ENCODE measurements at regions not wholly inside any gene's neighbourhood (a gene's known extent, or its start where the extent isn't known, plus 50 kb on each side); places are given as distances from the start of the nearest gene placed in this dataset.

GRCh38 chr12:125544960-125545359 is 479.7 kb downstream of the AACS start (continued):
- TF ChIP-seq ZNF281 (CRISPR knock-in tag; IDR thresholded peaks at IDR 0.05): no peak

- CTCF ChIA-PET: interaction anchor here (0.6 to 1.6 kb wide), 13 partner anchors 10 to 366 kb away, joined by 3 to 7 read pairs (median 3); no protein-coding TSS in a partner anchor
- Mint-ChIP-seq H3K27ac (no peak overlapping the region), H3K4me1 (no peaks in the 10 kb centered on the region), H3K4me3 (no peak overlapping the region), H3K27me3 (ENCODE audit: low read depth) (no peaks in the 10 kb centered on the region), H3K9me3 (peaks cover 12% of the 10 kb centered on the region), H3K36me3 (peaks cover 12% of the 10 kb centered on the region)
- POLR2A ChIA-PET: no interaction called here
- DNase-seq (ENCODE audit: low spot score) (no peak), ATAC-seq (no peak)
- TF ChIP-seq NR3C1 (CRISPR knock-in tag; conservative IDR thresholded peaks at IDR 0.05; ENCODE audit: low read depth) (no peak), ZNF263 (CRISPR knock-in tag; IDR thresholded peaks at IDR 0.05; ENCODE audit: low read depth) (no peak), STAT6 (CRISPR knock-in tag; conservative IDR thresholded peaks at IDR 0.05; ENCODE audit: low read depth) (no peak), SOX15 (CRISPR knock-in tag; IDR thresholded peaks at IDR 0.05) (no peak), HMGA2 (CRISPR knock-in tag; IDR thresholded peaks at IDR 0.05) (no peak), CREM (CRISPR knock-in tag; IDR thresholded peaks at IDR 0.05) (no peak), GABPB1 (CRISPR knock-in tag; IDR thresholded peaks at IDR 0.05) (no peak), ZNF396 (CRISPR knock-in tag; IDR thresholded peaks at IDR 0.05; ENCODE audit: borderline replicate concordance) (no peak), NFE2L1 (CRISPR knock-in tag; IDR thresholded peaks at IDR 0.05) (no peak), CBFB (CRISPR knock-in tag; IDR thresholded peaks at IDR 0.05; ENCODE audit: low read depth) (no peak), E2F5 (CRISPR knock-in tag; IDR thresholded peaks at IDR 0.05) (no peak), ZNF232 (CRISPR knock-in tag; IDR thresholded peaks at IDR 0.05) (no peak), ARID4B (CRISPR knock-in tag; IDR thresholded peaks at IDR 0.05; ENCODE audit: borderline replicate concordance) (no peak), FOXP1 (CRISPR knock-in tag; IDR thresholded peaks at IDR 0.05; ENCODE audit: borderline replicate concordance) (no peak), TEAD4 (CRISPR knock-in tag; IDR thresholded peaks at IDR 0.05) (no peak), TEAD1 (CRISPR knock-in tag; IDR thresholded peaks at IDR 0.05) (no peak), SMAD3 (CRISPR knock-in tag; IDR thresholded peaks at IDR 0.05; ENCODE audit: borderline replicate concordance) (no peak), ZNF138 (CRISPR knock-in tag; conservative IDR thresholded peaks at IDR 0.05) (no peak)
These were observed 483.9 kb downstream of the AACS start for GRCh38 chr12:125549171-125549570.
